ENCODE measurements at regions not wholly inside any gene's neighbourhood (a gene's known extent, or its start where the extent isn't known, plus 50 kb on each side); places are given as distances from the start of the nearest gene placed in this dataset.

- no peak for DNase-seq (ENCODE audit: low read depth)
Observed at GRCh38 chr11:109349276-109350080, 72.5 kb upstream of the C11orf87 start.

- DNase-seq (ENCODE audit: low read depth) = no peak
Observed at GRCh38 chr11:109350091-109350490, 71.9 kb upstream of the C11orf87 start.

DNA sequence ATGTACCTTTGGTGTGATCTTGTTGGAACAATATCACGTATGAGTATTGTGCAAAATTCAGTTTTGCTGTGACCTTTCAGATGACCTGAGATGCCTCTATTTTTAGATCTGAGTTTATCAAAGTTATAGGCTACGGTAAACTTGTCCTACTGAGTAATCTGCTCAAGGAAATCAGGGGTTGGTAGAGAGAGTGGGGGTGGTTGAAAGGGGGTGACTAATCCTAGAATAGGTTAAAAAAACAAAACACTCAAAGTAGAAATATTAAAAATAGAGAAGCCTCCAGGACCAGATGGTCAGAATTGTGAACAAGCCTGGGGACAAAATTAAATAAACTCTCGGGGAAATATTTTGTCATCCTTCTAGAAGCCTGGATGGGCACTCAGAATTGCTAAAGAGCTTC is 59.9 kb upstream of the C11orf87 start:
- DNase-seq (ENCODE audit: low read depth) = peak; percentile 39

GRCh38 chr11:109363682-109364081 is 58.3 kb upstream of the C11orf87 start:
- DNase-seq (ENCODE audit: low read depth) = no peak

GRCh38 chr11:109364851-109365250 is 57.1 kb upstream of the C11orf87 start:
- no peak for DNase-seq (ENCODE audit: low read depth)

DNA sequence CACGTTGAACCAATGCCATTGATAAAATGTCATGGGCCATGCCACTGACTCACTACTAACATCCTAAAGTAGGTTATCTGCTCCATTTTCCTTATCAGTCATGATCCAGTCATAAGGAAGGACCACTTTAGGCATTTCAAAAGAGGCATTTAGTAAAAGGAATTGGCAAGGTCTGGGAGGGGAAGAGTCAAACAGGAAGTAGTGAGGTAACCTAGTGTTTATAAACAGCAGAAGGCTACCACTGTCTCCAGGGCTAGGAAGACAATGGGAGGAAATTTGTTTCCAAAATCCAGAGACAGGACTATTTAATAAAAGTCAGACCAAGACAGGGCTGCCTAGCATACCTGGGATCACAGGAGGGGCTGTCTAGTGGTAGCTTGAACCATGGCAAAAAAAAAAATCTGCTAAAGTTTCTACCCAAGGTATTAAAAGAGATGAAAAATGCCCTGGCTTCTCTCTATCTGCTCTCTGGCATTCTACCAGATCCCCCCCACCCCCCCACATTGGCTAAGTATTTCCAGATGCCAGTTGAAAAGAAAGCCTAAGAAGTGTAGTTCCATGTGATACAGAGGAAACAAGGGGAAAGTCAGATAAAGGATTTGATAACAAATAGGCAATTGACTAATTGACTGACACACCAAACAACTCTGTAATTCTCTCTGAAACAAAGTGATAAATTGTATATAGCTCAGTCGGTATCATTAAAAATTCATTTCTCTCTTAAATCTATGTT is 50.4 kb upstream of the C11orf87 start:
- DNase-seq (ENCODE audit: low read depth) = peak; percentile 2
